Activated T-helper 2 cell treated with anti-CD3 and anti-CD28 coated beads, Interferon-gamma antibody, Interleukin-2, Interleukin-4, amounts not matched to agents 10 μg/mL and 5 μg/mL and 100 μg/mL, durations not matched to agents 14 hours and 24 hours and 36 hours (primary cell): ENCODE measurements at regions not wholly inside any gene's neighbourhood (a gene's known extent, or its start where the extent isn't known, plus 50 kb on each side); places are given as distances from the start of the nearest gene placed in this dataset.

Source experiments
- DNase-seq: peaks from one replicate; pipeline ENCODE4 v3.0.0; 2021; ENCODE audit warnings: low spot score
- H3K27ac Mint-ChIP-seq: one replicate; pipeline ENCODE4 v1.8.0; 2021; ENCODE audit warnings: mixed read lengths
- H3K27me3 Mint-ChIP-seq: one replicate; pipeline ENCODE4 v1.8.0; 2021; ENCODE audit warnings: low read depth, mixed read lengths
- H3K36me3 Mint-ChIP-seq: one replicate; pipeline ENCODE4 v1.8.0; 2021; ENCODE audit warnings: low read depth, mixed read lengths
- H3K4me1 Mint-ChIP-seq: one replicate; pipeline ENCODE4 v1.8.0; 2021; ENCODE audit warnings: low read depth, mixed read lengths
- H3K4me3 Mint-ChIP-seq: one replicate; pipeline ENCODE4 v1.8.0; 2021; ENCODE audit warnings: low read depth, mild to moderate bottlenecking, moderate library complexity, mixed read lengths
- H3K9me3 Mint-ChIP-seq: one replicate; pipeline ENCODE4 v1.8.0; 2021; ENCODE audit warnings: mixed read lengths
- intact Hi-C: fragments of 100-400 bp; cut with micrococcal nuclease; formaldehyde crosslinking; loops from one replicate; pipeline ENCODE4 v1.15.1; 2023

- intact Hi-C loops = no loop called here
- H3K27me3 Mint-ChIP-seq = no peaks in the 10 kb centered on the region
- no peaks in the 10 kb centered on the region for H3K36me3 Mint-ChIP-seq
- no peak for DNase-seq
- no peak overlapping the region for H3K27ac Mint-ChIP-seq
- no peaks in the 10 kb centered on the region for H3K4me1 Mint-ChIP-seq
- H3K9me3 Mint-ChIP-seq = no peaks in the 10 kb centered on the region
- H3K4me3 Mint-ChIP-seq = no peak overlapping the region
Measured at GRCh38 chr6:112796712-112797111, 449.6 kb downstream of the RFPL4B start.

GRCh38 chr6:112799889-112800288 lies 452.8 kb downstream of the RFPL4B start:
- Mint-ChIP-seq H3K27me3 (no peaks in the 10 kb centered on the region), H3K27ac (no peak overlapping the region), H3K36me3 (no peaks in the 10 kb centered on the region), H3K4me1 (no peaks in the 10 kb centered on the region), H3K4me3 (no peak overlapping the region), H3K9me3 (no peaks in the 10 kb centered on the region)
- intact Hi-C loops = no loop called here
- no peak for DNase-seq

DNA sequence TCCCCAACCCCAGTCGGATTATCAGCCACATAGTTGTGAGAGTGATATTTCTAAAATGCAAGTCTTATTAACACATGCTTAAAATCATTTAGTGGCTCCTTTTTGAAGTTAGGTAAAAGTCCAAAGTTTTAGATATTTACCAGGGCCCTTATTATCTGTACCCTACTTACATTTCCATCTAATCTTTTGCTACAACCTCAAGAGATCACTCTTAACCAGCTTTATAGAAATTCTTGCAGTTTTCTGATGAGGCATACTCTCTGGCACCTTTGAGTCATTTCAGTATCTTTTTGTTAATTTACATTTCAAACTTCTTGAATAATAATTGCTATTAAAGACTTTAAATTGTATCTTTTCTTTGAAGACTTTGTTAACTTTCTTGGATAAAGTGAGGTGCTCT lies 453.3 kb downstream of the RFPL4B start:
- Mint-ChIP-seq H3K4me3 (no peak overlapping the region), H3K27me3 (no peaks in the 10 kb centered on the region), H3K36me3 (no peaks in the 10 kb centered on the region), H3K9me3 (no peaks in the 10 kb centered on the region), H3K4me1 (no peaks in the 10 kb centered on the region), H3K27ac (no peak overlapping the region)
- no peak for DNase-seq
- intact Hi-C loops = no loop called here

- no peak overlapping the region for H3K4me3 Mint-ChIP-seq
- no peak overlapping the region for H3K27ac Mint-ChIP-seq
- DNase-seq = no peak
- intact Hi-C loops = no loop called here
- no peaks in the 10 kb centered on the region for H3K4me1 Mint-ChIP-seq
- H3K27me3 Mint-ChIP-seq = no peaks in the 10 kb centered on the region
- no peaks in the 10 kb centered on the region for H3K36me3 Mint-ChIP-seq
- no peaks in the 10 kb centered on the region for H3K9me3 Mint-ChIP-seq
Measured at GRCh38 chr6:112800916-112801315, 453.8 kb downstream of the RFPL4B start.

DNA sequence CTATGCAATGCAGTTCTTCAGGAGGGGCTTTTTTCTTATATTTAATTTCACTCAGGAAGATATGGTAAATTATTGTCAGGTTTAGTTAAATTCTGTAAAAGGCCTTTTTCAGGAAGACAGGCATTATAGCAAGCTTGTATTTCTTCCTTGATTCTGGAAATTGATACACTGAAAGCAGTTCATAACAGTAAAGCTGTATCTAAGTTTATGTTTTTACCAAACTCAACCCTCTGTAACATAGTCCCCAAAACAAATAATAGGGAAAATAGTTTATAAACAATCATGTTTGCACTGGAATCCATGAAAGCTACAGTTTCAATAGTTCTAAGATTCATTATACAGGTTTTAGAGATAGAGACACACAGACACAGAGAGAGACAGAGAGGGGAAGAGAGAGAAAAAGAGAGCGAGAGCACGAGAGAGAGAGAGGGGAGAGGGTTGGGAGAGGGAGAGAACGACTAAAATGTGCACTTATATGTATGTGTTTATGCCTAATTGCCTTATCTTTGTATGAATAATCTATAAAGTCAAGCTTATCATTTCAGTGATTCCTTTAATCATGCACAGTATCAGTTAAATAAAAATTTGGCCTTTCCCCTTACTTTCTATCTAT lies 454.4 kb downstream of the RFPL4B start:
- Mint-ChIP-seq H3K27me3 (no peaks in the 10 kb centered on the region), H3K27ac (no peak overlapping the region), H3K4me1 (no peaks in the 10 kb centered on the region), H3K36me3 (no peaks in the 10 kb centered on the region), H3K4me3 (no peak overlapping the region), H3K9me3 (no peaks in the 10 kb centered on the region)
- intact Hi-C loops = no loop called here
- no peak for DNase-seq

DNA sequence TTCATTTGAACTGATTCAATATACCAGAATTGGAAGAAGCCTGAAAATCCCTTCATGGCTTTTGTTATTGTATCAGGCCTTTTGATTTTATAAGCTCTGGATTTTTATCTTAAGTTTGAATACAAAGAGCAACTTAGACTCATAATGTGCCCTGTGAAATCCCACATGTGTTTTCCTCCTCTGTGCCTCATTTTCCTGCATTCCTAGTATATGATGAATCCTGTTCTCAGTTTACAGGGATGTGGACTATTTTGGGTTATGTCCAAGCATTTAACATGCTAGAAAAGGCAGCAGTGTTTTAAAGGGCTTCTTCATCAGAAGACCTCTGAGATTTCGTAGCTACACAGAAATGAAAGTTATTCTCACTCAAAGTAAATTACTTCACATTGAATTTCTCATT lies 455.0 kb downstream of the RFPL4B start:
- H3K36me3 Mint-ChIP-seq = no peaks in the 10 kb centered on the region

DNA sequence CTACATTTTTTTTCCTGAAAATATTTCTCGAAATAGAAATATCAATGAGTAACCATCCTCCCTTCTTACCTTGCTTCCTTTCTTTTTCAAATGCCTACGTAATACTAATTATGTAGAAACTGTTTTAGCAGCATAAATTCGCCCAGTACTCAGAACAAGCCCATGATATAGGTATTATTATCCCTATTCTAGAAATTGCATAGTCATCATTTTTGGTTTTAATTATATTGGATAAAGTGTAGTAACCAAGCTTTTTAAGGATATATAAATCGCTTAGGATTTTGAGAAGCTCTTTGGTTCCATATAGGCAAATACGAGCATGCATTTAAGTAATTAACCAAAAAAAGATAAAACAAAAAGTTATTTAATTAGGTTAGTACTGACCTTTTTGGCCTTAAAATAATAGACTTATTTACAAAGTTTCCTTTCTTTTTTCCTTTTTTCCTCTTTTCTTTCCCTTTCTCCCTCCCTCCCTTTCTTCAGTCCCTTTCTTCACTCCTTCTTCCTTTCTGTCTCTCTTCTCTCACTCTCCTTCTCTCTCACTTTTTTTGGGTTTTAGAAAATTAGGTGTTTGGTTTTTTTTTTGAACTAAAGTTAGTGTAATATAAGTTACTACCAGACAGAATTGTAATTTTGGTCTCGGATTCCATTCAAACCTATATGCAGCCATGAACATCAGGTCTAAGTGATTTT lies 457.7 kb downstream of the RFPL4B start:
- Mint-ChIP-seq H3K27me3 (no peaks in the 10 kb centered on the region), H3K4me1 (no peaks in the 10 kb centered on the region), H3K27ac (no peak overlapping the region), H3K36me3 (no peaks in the 10 kb centered on the region), H3K9me3 (no peaks in the 10 kb centered on the region), H3K4me3 (no peak overlapping the region)
- DNase-seq = no peak
- intact Hi-C loops = no loop called here

More for the DNA sequence above, 455.0 kb downstream of the RFPL4B start:
- Mint-ChIP-seq H3K27me3 (no peaks in the 10 kb centered on the region), H3K4me3 (no peak overlapping the region), H3K4me1 (no peaks in the 10 kb centered on the region), H3K9me3 (no peaks in the 10 kb centered on the region), H3K27ac (no peak overlapping the region)
- intact Hi-C loops = no loop called here
- no peak for DNase-seq

GRCh38 chr6:112806163-112806865 lies 459.2 kb downstream of the RFPL4B start:
- H3K27me3 Mint-ChIP-seq = no peaks in the 10 kb centered on the region
- intact Hi-C loops = no loop called here
- DNase-seq = no peak
- no peak overlapping the region for H3K27ac Mint-ChIP-seq
- H3K9me3 Mint-ChIP-seq = no peaks in the 10 kb centered on the region
- H3K36me3 Mint-ChIP-seq = no peaks in the 10 kb centered on the region
- no peak overlapping the region for H3K4me3 Mint-ChIP-seq
- no peaks in the 10 kb centered on the region for H3K4me1 Mint-ChIP-seq

DNA sequence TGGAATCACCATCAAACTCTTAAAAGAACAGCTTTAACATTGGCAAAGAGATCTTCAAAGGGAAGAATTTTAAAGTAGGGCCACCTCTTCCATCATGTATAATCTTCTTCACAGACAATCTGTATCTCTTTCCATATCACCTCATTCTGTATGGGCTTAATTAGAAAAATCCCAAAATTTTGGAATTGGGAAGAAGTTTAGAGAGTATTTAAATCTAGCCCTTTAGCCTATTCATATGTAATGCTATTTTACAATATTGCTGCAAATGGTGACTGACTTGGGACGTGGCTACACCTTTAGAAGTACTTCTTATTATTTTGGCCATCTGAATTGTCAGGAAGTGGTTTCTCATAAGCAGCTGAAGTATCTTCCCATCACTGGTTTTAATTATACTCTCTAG lies 474.3 kb downstream of the RFPL4B start:
- Mint-ChIP-seq H3K4me3 (no peak overlapping the region), H3K4me1 (no peaks in the 10 kb centered on the region), H3K27me3 (no peaks in the 10 kb centered on the region), H3K27ac (no peak overlapping the region), H3K36me3 (no peaks in the 10 kb centered on the region), H3K9me3 (no peaks in the 10 kb centered on the region)
- intact Hi-C loops = no loop called here
- no peak for DNase-seq

DNA sequence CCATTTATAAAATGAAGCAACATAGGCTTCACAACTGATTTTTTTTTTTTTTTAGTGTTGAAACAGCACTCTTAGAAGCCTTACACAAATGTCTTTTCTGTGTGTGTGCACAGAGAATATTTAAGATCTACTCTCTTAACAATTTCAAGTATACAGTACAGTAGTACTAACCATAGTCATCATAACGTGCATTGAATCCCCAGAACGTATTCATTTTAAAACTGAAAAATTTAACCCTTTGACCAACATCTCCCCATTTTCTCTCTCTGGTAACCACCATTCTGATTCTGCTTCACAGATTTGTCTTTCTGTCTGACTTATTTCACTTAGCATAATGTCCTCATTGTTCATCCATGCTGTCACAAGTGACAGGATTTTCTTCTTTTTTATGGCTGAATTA lies 475.6 kb downstream of the RFPL4B start:
- H3K9me3 Mint-ChIP-seq = no peaks in the 10 kb centered on the region
- no peak for DNase-seq
- H3K4me3 Mint-ChIP-seq = no peak overlapping the region
- no peaks in the 10 kb centered on the region for H3K4me1 Mint-ChIP-seq
- H3K27me3 Mint-ChIP-seq = no peaks in the 10 kb centered on the region
- no peaks in the 10 kb centered on the region for H3K36me3 Mint-ChIP-seq
- intact Hi-C loops = no loop called here
- H3K27ac Mint-ChIP-seq = no peak overlapping the region

DNA sequence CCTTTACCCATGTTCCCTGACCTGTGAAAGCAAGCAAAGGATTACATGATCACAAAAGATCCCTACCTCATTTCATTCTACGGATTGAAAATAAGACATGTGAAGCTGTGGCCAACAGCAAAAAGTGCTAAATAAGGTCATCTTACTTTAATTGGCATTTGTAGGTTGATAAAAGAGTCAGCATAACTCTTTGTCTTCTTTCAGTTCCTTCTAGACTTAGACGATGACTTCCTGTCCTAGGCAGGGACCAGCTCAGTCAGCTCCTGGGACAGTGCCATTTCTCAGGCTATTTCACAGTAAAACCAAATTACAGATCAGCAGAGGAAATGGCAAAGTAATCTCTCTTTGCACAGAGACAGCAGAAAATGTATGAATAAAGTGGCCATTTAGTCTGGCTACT lies 480.7 kb downstream of the RFPL4B start:
- no peak for DNase-seq
- Mint-ChIP-seq H3K27me3 (no peaks in the 10 kb centered on the region), H3K4me3 (no peak overlapping the region), H3K9me3 (no peaks in the 10 kb centered on the region), H3K4me1 (no peaks in the 10 kb centered on the region), H3K27ac (no peak overlapping the region), H3K36me3 (no peaks in the 10 kb centered on the region)
- intact Hi-C loops = no loop called here

DNA sequence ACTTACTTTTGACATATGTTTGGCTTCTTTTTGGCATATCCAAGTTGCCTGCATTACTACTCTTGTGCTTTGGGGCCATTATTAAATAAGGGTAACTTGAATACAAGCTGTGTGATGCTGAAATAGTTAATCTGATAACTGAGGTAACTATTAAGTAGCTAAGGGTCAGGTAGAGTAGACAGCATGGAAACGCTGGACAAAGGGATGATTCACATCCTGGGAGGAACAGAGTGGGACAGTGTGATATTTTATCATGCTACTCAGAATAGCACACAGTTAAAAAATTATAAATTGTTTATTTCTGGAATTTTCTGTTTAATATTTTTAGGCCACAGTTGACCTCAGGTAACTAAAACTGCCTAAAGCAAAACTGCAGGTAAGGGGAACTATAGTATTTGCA lies 483.9 kb downstream of the RFPL4B start:
- Mint-ChIP-seq H3K9me3 (no peaks in the 10 kb centered on the region), H3K27ac (no peak overlapping the region), H3K27me3 (no peaks in the 10 kb centered on the region), H3K36me3 (no peaks in the 10 kb centered on the region), H3K4me1 (no peaks in the 10 kb centered on the region), H3K4me3 (no peak overlapping the region)
- intact Hi-C loops = no loop called here
- DNase-seq = no peak

- Mint-ChIP-seq H3K4me1 (no peaks in the 10 kb centered on the region), H3K27ac (no peak overlapping the region)
- intact Hi-C loops = no loop called here
Measured at GRCh38 chr6:112833581-112834131, 486.5 kb downstream of the RFPL4B start.

More at GRCh38 chr6:112833581-112834131, 486.5 kb downstream of the RFPL4B start:
- Mint-ChIP-seq H3K36me3 (no peaks in the 10 kb centered on the region), H3K9me3 (no peaks in the 10 kb centered on the region), H3K27me3 (no peaks in the 10 kb centered on the region), H3K4me3 (no peak overlapping the region)
- DNase-seq = no peak
